WTC11 (cell line): ENCODE measurements at regions not wholly inside any gene's neighbourhood (a gene's known extent, or its start where the extent isn't known, plus 50 kb on each side); places are given as distances from the start of the nearest gene placed in this dataset.

Source experiments
- ATAC-seq: fragments of 200-7000 bp; cut with Tn5 transposase; 2 replicates; pipeline ENCODE4 v1.10.0; 2021; ENCODE audit warnings: mild to moderate bottlenecking, moderate library complexity
- CTCF ChIA-PET: fragments of 300-600 bp; sonication (Branson Sonifier 250); formaldehyde crosslinking; loops from one replicate; lab custom pipeline; 2021; ENCODE audit warnings: antibody characterized with exemption; lab: Charles Lee
- POLR2A ChIA-PET: fragments of 350-600 bp; sonication (Branson Sonifier 250); formaldehyde crosslinking; loops from one replicate; lab custom pipeline; 2021; ENCODE audit warnings: antibody characterized with exemption; lab: Charles Lee
- DNase-seq: peaks from one replicate; pipeline ENCODE4 v3.0.0; 2021; ENCODE audit warnings: low spot score
- H3K27ac Mint-ChIP-seq: 2 replicates; pipeline ENCODE4 v1.8.0; 2021; ENCODE audit warnings: mixed read lengths
- H3K27me3 Mint-ChIP-seq: 2 replicates; pipeline ENCODE4 v1.8.0; 2021; ENCODE audit warnings: low read depth, mild to moderate bottlenecking, moderate library complexity, mixed read lengths
- H3K36me3 Mint-ChIP-seq: 2 replicates; pipeline ENCODE4 v1.8.0; 2021; ENCODE audit warnings: mixed read lengths
- H3K4me1 Mint-ChIP-seq: 2 replicates; pipeline ENCODE4 v1.8.0; 2022; ENCODE audit warnings: mixed read lengths
- H3K4me3 Mint-ChIP-seq: 2 replicates; pipeline ENCODE4 v1.8.0; 2021; ENCODE audit warnings: mild to moderate bottlenecking, moderate library complexity, mixed read lengths
- H3K9me3 Mint-ChIP-seq: 2 replicates; pipeline ENCODE4 v1.8.0; 2021; ENCODE audit warnings: mixed read lengths
- ATF2 ChIP-seq: sonication (generic); formaldehyde crosslinking; IDR thresholded peaks from 2 replicates; pipeline ENCODE4 v1.8.1; 2022; ENCODE audit warnings: low read depth, missing genetic modification reagents, borderline replicate concordance
- ATF3 ChIP-seq: sonication (generic); formaldehyde crosslinking; conservative IDR thresholded peaks from 2 replicates; pipeline ENCODE4 v1.8.1; 2022; ENCODE audit warnings: mild to moderate bottlenecking, missing genetic modification reagents
- CBFB ChIP-seq: sonication (generic); formaldehyde crosslinking; IDR thresholded peaks from 2 replicates; pipeline ENCODE4 v1.8.1; 2022; ENCODE audit warnings: mild to moderate bottlenecking, low read depth, missing genetic modification reagents
- FOXP1 ChIP-seq: sonication (generic); formaldehyde crosslinking; IDR thresholded peaks from 2 replicates; pipeline ENCODE4 v1.8.0; 2022; ENCODE audit warnings: missing genetic modification reagents, mild to moderate bottlenecking, moderate library complexity, borderline replicate concordance
- FOXP4 ChIP-seq: sonication (generic); formaldehyde crosslinking; IDR thresholded peaks from 2 replicates; pipeline ENCODE4 v1.8.0; 2022; ENCODE audit warnings: mild to moderate bottlenecking, missing genetic modification reagents
- GTF2I ChIP-seq: fragments of 250-450 bp; sonication (Bioruptor Pico); conservative IDR thresholded peaks from 2 replicates; pipeline ENCODE4 v1.4.0; 2021; ENCODE audit warnings: mild to moderate bottlenecking
- HMGA2 ChIP-seq: fragments of 250-450 bp; sonication (Bioruptor Pico); IDR thresholded peaks from 2 replicates; pipeline ENCODE4 v1.4.0; 2021; ENCODE audit warnings: mild to moderate bottlenecking, moderate library complexity
- SMAD3 ChIP-seq: sonication (generic); formaldehyde crosslinking; IDR thresholded peaks from 2 replicates; pipeline ENCODE4 v1.8.0; 2022; ENCODE audit warnings: missing genetic modification reagents, mild to moderate bottlenecking, borderline replicate concordance
- TEAD1 ChIP-seq: sonication (generic); formaldehyde crosslinking; IDR thresholded peaks from 2 replicates; pipeline ENCODE4 v1.8.0; 2022; ENCODE audit warnings: mild to moderate bottlenecking, missing genetic modification reagents
- TP53 ChIP-seq: sonication (generic); formaldehyde crosslinking; IDR thresholded peaks from 2 replicates; pipeline ENCODE4 v1.8.1; 2023; ENCODE audit warnings: mild to moderate bottlenecking, missing genetic modification reagents
- ZBTB43 ChIP-seq: sonication (generic); formaldehyde crosslinking; IDR thresholded peaks from 2 replicates; pipeline ENCODE4 v1.8.1; 2023; ENCODE audit warnings: mild to moderate bottlenecking, missing genetic modification reagents
- ZMAT4 ChIP-seq: fragments of 250-450 bp; sonication (Bioruptor Pico); IDR thresholded peaks from 2 replicates; pipeline ENCODE4 v1.9.0; 2021; ENCODE audit warnings: mild to moderate bottlenecking
- ZNF121 ChIP-seq: sonication (generic); formaldehyde crosslinking; IDR thresholded peaks from 2 replicates; pipeline ENCODE4 v1.8.0; 2023; ENCODE audit warnings: missing genetic modification reagents
- ZNF396 ChIP-seq: fragments of 250-450 bp; sonication (Bioruptor Pico); IDR thresholded peaks from 2 replicates; pipeline ENCODE4 v1.8.0; 2021; ENCODE audit warnings: mild to moderate bottlenecking, moderate library complexity, borderline replicate concordance
- ZNF416 ChIP-seq: fragments of 250-450 bp; sonication (Bioruptor Pico); IDR thresholded peaks from 2 replicates; pipeline ENCODE4 v1.9.0; 2021; ENCODE audit warnings: mild to moderate bottlenecking, inconsistent platforms
- ZNF423 ChIP-seq: fragments of 250-450 bp; sonication (Bioruptor Pico); IDR thresholded peaks from 2 replicates; pipeline ENCODE4 v2.1.2; 2022; ENCODE audit warnings: mild to moderate bottlenecking, moderate library complexity
- ZNF425 ChIP-seq: fragments of 250-450 bp; sonication (Bioruptor Pico); conservative IDR thresholded peaks from 2 replicates; pipeline ENCODE4 v1.9.0; 2021; ENCODE audit warnings: mild to moderate bottlenecking

GRCh38 chr2:66985906-66986305 is 411.2 kb upstream of the ETAA1 start (continued):
- TF ChIP-seq ZNF423 (CRISPR knock-in tag) (no peak), CBFB (no peak), FOXP1 (no peak), SMAD3 (CRISPR knock-in tag) (no peak)

GRCh38 chr2:66987733-66988132 is 409.4 kb upstream of the ETAA1 start:
- POLR2A ChIA-PET = no interaction called here
- H3K27ac Mint-ChIP-seq = no peak overlapping the region

GRCh38 chr2:66994654-66995053 is 402.5 kb upstream of the ETAA1 start:
- Mint-ChIP-seq H3K4me3 (no peak overlapping the region), H3K4me1 (no peaks in the 10 kb centered on the region), H3K9me3 (no peaks in the 10 kb centered on the region), H3K27me3 (no peaks in the 10 kb centered on the region; the same call in 1 of the 2 replicates), H3K27ac (no peak overlapping the region), H3K36me3 (no peaks in the 10 kb centered on the region)
- TF ChIP-seq ATF2 (CRISPR knock-in tag) (no peak), TEAD1 (CRISPR knock-in tag) (no peak), ZNF425 (CRISPR knock-in tag) (no peak), ZNF121 (CRISPR knock-in tag) (no peak), GTF2I (CRISPR knock-in tag) (no peak), ATF3 (CRISPR knock-in tag) (no peak), ZBTB43 (no peak), TP53 (CRISPR knock-in tag) (no peak), ZNF416 (CRISPR knock-in tag) (no peak), ZNF396 (no peak), FOXP4 (CRISPR knock-in tag) (no peak)
- ATAC-seq (no peak), DNase-seq (no peak)
- CTCF ChIA-PET = no interaction called here
- POLR2A ChIA-PET = no interaction called here

More at GRCh38 chr2:66987733-66988132, 409.4 kb upstream of the ETAA1 start:
- no peak overlapping the region for H3K4me3 Mint-ChIP-seq
- H3K27me3 Mint-ChIP-seq = no peaks in the 10 kb centered on the region
- H3K9me3 Mint-ChIP-seq = no peaks in the 10 kb centered on the region
- no peak for TF ChIP-seq ZBTB43
- TF ChIP-seq HMGA2 (CRISPR knock-in tag) = no peak
- TF ChIP-seq ZMAT4 = no peak
- TF ChIP-seq, all 79 proteins: peak for 0
- ATAC-seq (no peak), DNase-seq (no peak)
- no peaks in the 10 kb centered on the region for H3K4me1 Mint-ChIP-seq
- H3K36me3 Mint-ChIP-seq = no peaks in the 10 kb centered on the region
- CTCF ChIA-PET = no interaction called here
